ENCODE measurements at regions not wholly inside any gene's neighbourhood (a gene's known extent, or its start where the extent isn't known, plus 50 kb on each side); places are given as distances from the start of the nearest gene placed in this dataset.

- TF ChIP-seq POLR2A (IDR thresholded peaks at IDR 0.05; ENCODE audit: low read length) (no peak), GATA1 (IDR thresholded peaks at IDR 0.05; ENCODE audit: low read depth, low read length) (no peak)
These were observed 315.9 kb downstream of the LMX1A start for GRCh38 chr1:165040641-165041040.

Data from erythroblast (primary cell).